Epithelial cell of proximal tubule (primary cell): ENCODE measurements at regions not wholly inside any gene's neighbourhood (a gene's known extent, or its start where the extent isn't known, plus 50 kb on each side); places are given as distances from the start of the nearest gene placed in this dataset.

Source experiments
- DNase-seq: peaks from one replicate; pipeline ENCODE4 v3.0.0-alpha.2; 2011; ENCODE audit warnings: low read depth
- H3K4me3 ChIP-seq: 2 replicates; pipeline ENCODE4 v1.5.1; 2011; ENCODE audit warnings: low read depth, mild to moderate bottlenecking, low read length
- CTCF ChIP-seq: conservative IDR thresholded peaks from 2 replicates; pipeline ENCODE4 v1.5.1; 2012; ENCODE audit warnings: low read depth, mild to moderate bottlenecking, low read length

GRCh38 chr16:85232369-85233142 is 120.3 kb upstream of the CIBAR2 start:
- no peak overlapping the region for H3K4me3 ChIP-seq
- DNase-seq: no peak
- no peak for TF ChIP-seq CTCF

GRCh38 chr16:85233516-85233915 is 121.2 kb upstream of the CIBAR2 start:
- DNase-seq: no peak
- H3K4me3 ChIP-seq: no peak overlapping the region
- TF ChIP-seq CTCF: no peak

- no peak for DNase-seq
- TF ChIP-seq CTCF: no peak
- no peak overlapping the region for H3K4me3 ChIP-seq
Measured at GRCh38 chr16:85234310-85235204, 122.3 kb upstream of the CIBAR2 start.

GRCh38 chr16:85235991-85236817 is 123.9 kb upstream of the CIBAR2 start:
- no peak overlapping the region for H3K4me3 ChIP-seq
- TF ChIP-seq CTCF: no peak
- no peak for DNase-seq

- H3K4me3 ChIP-seq: no peak overlapping the region
- no peak for TF ChIP-seq CTCF
- no peak for DNase-seq
Measured at GRCh38 chr16:85236818-85237150, 124.5 kb upstream of the CIBAR2 start.

- TF ChIP-seq CTCF: no peak
- no peak for DNase-seq
- no peak overlapping the region for H3K4me3 ChIP-seq
Measured at GRCh38 chr16:85237817-85238216, 125.5 kb upstream of the CIBAR2 start.
